Activated CD4-positive, alpha-beta memory T cell treated with anti-CD3 and anti-CD28 coated beads, Interleukin-2, amount 10 ng/mL, durations not matched to agents 7 days and 5 days (primary cell): ENCODE measurements at regions not wholly inside any gene's neighbourhood (a gene's known extent, or its start where the extent isn't known, plus 50 kb on each side); places are given as distances from the start of the nearest gene placed in this dataset.

Experiments used
- CTCF ChIA-PET: fragments of 350-600 bp; sonication (Branson Sonifier 250); formaldehyde crosslinking; loops from one replicate; lab custom pipeline; 2021; ENCODE audit warnings: antibody characterized with exemption, inconsistent platforms; lab: Charles Lee
- POLR2A ChIA-PET: fragments of 350-600 bp; sonication (Branson Sonifier 250); formaldehyde crosslinking; loops from one replicate; lab custom pipeline; 2021; ENCODE audit warnings: antibody characterized with exemption; lab: Charles Lee
- DNase-seq: peaks from one replicate; pipeline ENCODE4 v3.0.0-alpha.2; 2020
- H3K27ac Mint-ChIP-seq: one replicate; pipeline ENCODE4 v1.8.0; 2021; ENCODE audit warnings: mild to moderate bottlenecking, mixed read lengths
- H3K27me3 Mint-ChIP-seq: one replicate; pipeline ENCODE4 v1.8.0; 2021; ENCODE audit warnings: mixed read lengths
- H3K36me3 Mint-ChIP-seq: one replicate; pipeline ENCODE4 v1.8.0; 2021; ENCODE audit warnings: low read depth, mixed read lengths
- H3K4me1 Mint-ChIP-seq: one replicate; pipeline ENCODE4 v1.8.0; 2021; ENCODE audit warnings: mixed read lengths
- H3K4me3 Mint-ChIP-seq: one replicate; pipeline ENCODE4 v1.8.0; 2021; ENCODE audit warnings: mild to moderate bottlenecking, mixed read lengths
- H3K9me3 Mint-ChIP-seq: one replicate; pipeline ENCODE4 v1.8.0; 2021; ENCODE audit warnings: mixed read lengths

- ChIA-PET CTCF (no interaction called here), POLR2A (no interaction called here)
- Mint-ChIP-seq H3K9me3 (peaks cover 8% of the 10 kb centered on the region), H3K4me3 (no peak overlapping the region), H3K36me3 (no peaks in the 10 kb centered on the region), H3K4me1 (no peaks in the 10 kb centered on the region), H3K27ac (no peak overlapping the region), H3K27me3 (no peaks in the 10 kb centered on the region)
- DNase-seq, result no peak
These were observed 474.6 kb downstream of the EPHA5 start for GRCh38 chr4:65195666-65196065.

- no peak overlapping the region for H3K27ac Mint-ChIP-seq
- ChIA-PET POLR2A (no interaction called here), CTCF (no interaction called here)
- H3K36me3 Mint-ChIP-seq, result no peaks in the 10 kb centered on the region
- H3K4me3 Mint-ChIP-seq, result no peak overlapping the region
- no peak for DNase-seq
- peaks cover 8% of the 10 kb centered on the region for H3K9me3 Mint-ChIP-seq
- H3K27me3 Mint-ChIP-seq, result no peaks in the 10 kb centered on the region
- no peaks in the 10 kb centered on the region for H3K4me1 Mint-ChIP-seq
These were observed 475.3 kb downstream of the EPHA5 start for GRCh38 chr4:65195002-65195401.

GRCh38 chr4:65193985-65194384 lies 476.3 kb downstream of the EPHA5 start:
- DNase-seq, result no peak
- H3K4me3 Mint-ChIP-seq, result no peak overlapping the region
- ChIA-PET CTCF (no interaction called here), POLR2A (no interaction called here)
- no peaks in the 10 kb centered on the region for H3K36me3 Mint-ChIP-seq
- no peaks in the 10 kb centered on the region for H3K27me3 Mint-ChIP-seq
- no peaks in the 10 kb centered on the region for H3K4me1 Mint-ChIP-seq
- H3K9me3 Mint-ChIP-seq, result peaks cover 8% of the 10 kb centered on the region
- no peak overlapping the region for H3K27ac Mint-ChIP-seq

GRCh38 chr4:65190780-65191179 lies 479.5 kb downstream of the EPHA5 start:
- DNase-seq, result no peak
- no peaks in the 10 kb centered on the region for H3K36me3 Mint-ChIP-seq
- no peaks in the 10 kb centered on the region for H3K27me3 Mint-ChIP-seq
- no peaks in the 10 kb centered on the region for H3K4me1 Mint-ChIP-seq
- POLR2A ChIA-PET, result no interaction called here
- no peak overlapping the region for H3K27ac Mint-ChIP-seq
- peaks cover 2% of the 10 kb centered on the region for H3K9me3 Mint-ChIP-seq
- CTCF ChIA-PET, result no interaction called here
- H3K4me3 Mint-ChIP-seq, result no peak overlapping the region

- H3K27me3 Mint-ChIP-seq, result no peaks in the 10 kb centered on the region
- peaks cover 6% of the 10 kb centered on the region for H3K9me3 Mint-ChIP-seq
- no peak overlapping the region for H3K27ac Mint-ChIP-seq
- H3K4me1 Mint-ChIP-seq, result no peaks in the 10 kb centered on the region
- ChIA-PET POLR2A (no interaction called here), CTCF (no interaction called here)
- no peaks in the 10 kb centered on the region for H3K36me3 Mint-ChIP-seq
- H3K4me3 Mint-ChIP-seq, result no peak overlapping the region
- no peak for DNase-seq
These were observed 494.7 kb downstream of the EPHA5 start for GRCh38 chr4:65175585-65175984.

- POLR2A ChIA-PET, result no interaction called here
- CTCF ChIA-PET, result no interaction called here
- Mint-ChIP-seq H3K27ac (no peak overlapping the region), H3K27me3 (no peaks in the 10 kb centered on the region), H3K4me1 (no peaks in the 10 kb centered on the region), H3K4me3 (no peak overlapping the region), H3K36me3 (no peaks in the 10 kb centered on the region), H3K9me3 (peaks cover 5% of the 10 kb centered on the region)
- DNase-seq, result no peak
These were observed 499.3 kb downstream of the EPHA5 start for GRCh38 chr4:65170768-65171514.

- Mint-ChIP-seq H3K27ac (no peak overlapping the region), H3K4me3 (no peak overlapping the region), H3K27me3 (no peaks in the 10 kb centered on the region), H3K36me3 (no peaks in the 10 kb centered on the region), H3K4me1 (no peaks in the 10 kb centered on the region), H3K9me3 (no peaks in the 10 kb centered on the region)
- ChIA-PET CTCF (no interaction called here), POLR2A (no interaction called here)
- DNase-seq, result no peak
These were observed 502.6 kb downstream of the EPHA5 start for GRCh38 chr4:65167719-65168118.

GRCh38 chr4:65152205-65152604 lies 518.1 kb downstream of the EPHA5 start:
- ChIA-PET CTCF (no interaction called here), POLR2A (no interaction called here)
- no peaks in the 10 kb centered on the region for H3K4me1 Mint-ChIP-seq
- no peaks in the 10 kb centered on the region for H3K36me3 Mint-ChIP-seq
- DNase-seq, result no peak
- H3K4me3 Mint-ChIP-seq, result no peak overlapping the region
- H3K27ac Mint-ChIP-seq, result no peak overlapping the region
- peaks cover 5% of the 10 kb centered on the region for H3K9me3 Mint-ChIP-seq
- H3K27me3 Mint-ChIP-seq, result no peaks in the 10 kb centered on the region

GRCh38 chr4:65139998-65140397 lies 530.3 kb downstream of the EPHA5 start:
- Mint-ChIP-seq H3K27ac (no peak overlapping the region), H3K36me3 (no peaks in the 10 kb centered on the region), H3K27me3 (no peaks in the 10 kb centered on the region), H3K4me3 (no peak overlapping the region), H3K4me1 (no peaks in the 10 kb centered on the region), H3K9me3 (peaks cover 20% of the 10 kb centered on the region)
- ChIA-PET POLR2A (no interaction called here), CTCF (no interaction called here)
- no peak for DNase-seq

GRCh38 chr4:65126200-65126599 lies 544.1 kb downstream of the EPHA5 start:
- DNase-seq, result no peak
- POLR2A ChIA-PET, result no interaction called here
- H3K4me3 Mint-ChIP-seq, result no peak overlapping the region
- CTCF ChIA-PET, result no interaction called here
- no peaks in the 10 kb centered on the region for H3K27me3 Mint-ChIP-seq
- H3K27ac Mint-ChIP-seq, result no peak overlapping the region
- H3K9me3 Mint-ChIP-seq, result peaks cover 2% of the 10 kb centered on the region
- H3K4me1 Mint-ChIP-seq, result no peaks in the 10 kb centered on the region
- no peaks in the 10 kb centered on the region for H3K36me3 Mint-ChIP-seq

- Mint-ChIP-seq H3K4me1 (no peaks in the 10 kb centered on the region), H3K36me3 (no peaks in the 10 kb centered on the region), H3K9me3 (peaks cover 5% of the 10 kb centered on the region), H3K27me3 (no peaks in the 10 kb centered on the region), H3K4me3 (no peak overlapping the region), H3K27ac (no peak overlapping the region)
- DNase-seq, result no peak
- POLR2A ChIA-PET, result no interaction called here
- CTCF ChIA-PET, result no interaction called here
These were observed 550.0 kb downstream of the EPHA5 start for GRCh38 chr4:65120287-65120686.

GRCh38 chr4:65102419-65102818 lies 567.9 kb downstream of the EPHA5 start:
- H3K4me3 Mint-ChIP-seq, result no peak overlapping the region
- H3K9me3 Mint-ChIP-seq, result peaks cover 11% of the 10 kb centered on the region
- H3K4me1 Mint-ChIP-seq, result no peaks in the 10 kb centered on the region
- no peaks in the 10 kb centered on the region for H3K27me3 Mint-ChIP-seq
- ChIA-PET CTCF (no interaction called here), POLR2A (no interaction called here)
- DNase-seq, result no peak
- no peak overlapping the region for H3K27ac Mint-ChIP-seq
- H3K36me3 Mint-ChIP-seq, result no peaks in the 10 kb centered on the region

GRCh38 chr4:65096630-65097029 lies 573.7 kb downstream of the EPHA5 start:
- CTCF ChIA-PET, result no interaction called here
- DNase-seq, result no peak
- H3K27me3 Mint-ChIP-seq, result no peaks in the 10 kb centered on the region
- H3K36me3 Mint-ChIP-seq, result no peaks in the 10 kb centered on the region
- no peak overlapping the region for H3K4me3 Mint-ChIP-seq
- H3K9me3 Mint-ChIP-seq, result peaks cover 2% of the 10 kb centered on the region
- no peaks in the 10 kb centered on the region for H3K4me1 Mint-ChIP-seq
- POLR2A ChIA-PET, result no interaction called here
- H3K27ac Mint-ChIP-seq, result no peak overlapping the region

GRCh38 chr4:65089666-65090065 lies 580.6 kb downstream of the EPHA5 start:
- H3K9me3 Mint-ChIP-seq, result peaks cover 6% of the 10 kb centered on the region
- no peaks in the 10 kb centered on the region for H3K36me3 Mint-ChIP-seq
- CTCF ChIA-PET, result no interaction called here
- no peaks in the 10 kb centered on the region for H3K4me1 Mint-ChIP-seq
- no peak for DNase-seq
- no peak overlapping the region for H3K4me3 Mint-ChIP-seq
- H3K27ac Mint-ChIP-seq, result no peak overlapping the region
- POLR2A ChIA-PET, result no interaction called here
- no peaks in the 10 kb centered on the region for H3K27me3 Mint-ChIP-seq
